Tibial nerve (tissue), 4 donors: ENCODE measurements at regions not wholly inside any gene's neighbourhood (a gene's known extent, or its start where the extent isn't known, plus 50 kb on each side); places are given as distances from the start of the nearest gene placed in this dataset.

ENCODE experiments used
- CTCF ChIP-seq, 5 experiments: fragments of 200-600 bp in 3 of 5; fragments of 450-650 bp in 2 of 5; sonication (generic) in 3 of 5; IDR thresholded peaks; one replicate each; pipeline ENCODE4 v1.5.1; 2016 to 2019; ENCODE audit warnings: antibody characterized with exemption in 5 of 5, mild to moderate bottlenecking in 3 of 5, moderate library complexity in 2 of 5
- EP300 ChIP-seq, 2 donors: sonication (generic); formaldehyde crosslinking; IDR thresholded peaks; one replicate each; pipeline ENCODE4 v1.6.1; 2017; ENCODE audit warnings: antibody characterized with exemption in 2 of 2, mild to moderate bottlenecking in 1 of 2
- POLR2A ChIP-seq, 2 donors: fragments of 450-650 bp; IDR thresholded peaks; one replicate each; pipeline ENCODE4 v1.6.1; 2017; ENCODE audit warnings: antibody characterized with exemption in 2 of 2, mild to moderate bottlenecking in 2 of 2, moderate library complexity in 2 of 2

- TF ChIP-seq CTCF (IDR thresholded peaks at IDR 0.05) (no peak), POLR2A (IDR thresholded peaks at IDR 0.05) (no peak), EP300 (IDR thresholded peaks at IDR 0.05) (no peak)
Observed at GRCh38 chr3:128546646-128547045, 53.6 kb upstream of the GATA2 start.
